Mesothelial cell of epicardium (in vitro differentiated cells): ENCODE measurements at regions not wholly inside any gene's neighbourhood (a gene's known extent, or its start where the extent isn't known, plus 50 kb on each side); places are given as distances from the start of the nearest gene placed in this dataset.

Source experiments
- DNase-seq, 2 experiments: peaks; one replicate each; pipeline ENCODE4 v3.0.0; 2021; ENCODE audit warnings: low spot score in 2 of 2; ENCODE audit not compliant: unreplicated experiment in 2 of 2
- H3K27ac Mint-ChIP-seq: 2 replicates; pipeline ENCODE4 v1.8.0; 2021; ENCODE audit warnings: mixed read lengths
- H3K27me3 Mint-ChIP-seq: 2 replicates; pipeline ENCODE4 v1.8.0; 2021; ENCODE audit warnings: low read depth, mixed read lengths
- H3K36me3 Mint-ChIP-seq: 2 replicates; pipeline ENCODE4 v1.8.0; 2021; ENCODE audit warnings: mixed read lengths
- H3K4me1 Mint-ChIP-seq: 2 replicates; pipeline ENCODE4 v1.8.0; 2021; ENCODE audit warnings: mixed read lengths
- H3K4me3 Mint-ChIP-seq: 2 replicates; pipeline ENCODE4 v1.8.0; 2021; ENCODE audit warnings: mild to moderate bottlenecking, moderate library complexity, mixed read lengths
- H3K9me3 Mint-ChIP-seq: 2 replicates; pipeline ENCODE4 v1.8.0; 2021; ENCODE audit warnings: mixed read lengths
- TF ChIP-seq, protein P1 (sequence below): fragments of 200-600 bp; sonication (generic); IDR thresholded peaks from one replicate; pipeline ENCODE4 v1.5.0; 2021; ENCODE audit warnings: antibody characterized with exemption; ENCODE audit not compliant: unreplicated experiment

DNA sequence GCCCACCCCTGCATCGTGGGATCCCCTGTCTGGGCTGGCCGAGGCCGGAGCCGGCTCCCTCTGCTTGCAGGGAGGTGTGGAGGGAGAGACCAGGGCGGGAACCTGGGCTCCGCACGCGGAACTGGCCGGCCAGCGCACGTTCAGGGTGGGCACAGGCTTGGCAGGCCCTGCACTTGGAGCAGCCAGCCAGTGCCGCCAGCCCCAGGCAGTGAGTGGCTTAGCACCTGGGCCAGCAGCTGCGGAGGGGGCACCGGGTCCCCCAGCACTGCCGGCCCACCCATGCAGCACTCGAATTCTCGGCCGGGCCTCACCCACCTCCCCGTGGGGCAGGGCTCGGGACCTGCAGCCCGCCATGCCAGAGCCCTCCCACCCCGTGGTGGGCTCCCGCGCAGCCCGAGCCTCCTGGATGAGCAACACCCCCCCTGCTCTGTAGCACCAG is 422.6 kb downstream of the AMY1C start:
- DNase-seq: no peak
- Mint-ChIP-seq H3K27ac (no peak overlapping the region), H3K9me3 (peaks cover 29% of the 10 kb centered on the region), H3K4me3 (no peak overlapping the region), H3K4me1 (no peaks in the 10 kb centered on the region), H3K27me3 (no peaks in the 10 kb centered on the region), H3K36me3 (no peaks in the 10 kb centered on the region)
- TF ChIP-seq, protein P1, sequence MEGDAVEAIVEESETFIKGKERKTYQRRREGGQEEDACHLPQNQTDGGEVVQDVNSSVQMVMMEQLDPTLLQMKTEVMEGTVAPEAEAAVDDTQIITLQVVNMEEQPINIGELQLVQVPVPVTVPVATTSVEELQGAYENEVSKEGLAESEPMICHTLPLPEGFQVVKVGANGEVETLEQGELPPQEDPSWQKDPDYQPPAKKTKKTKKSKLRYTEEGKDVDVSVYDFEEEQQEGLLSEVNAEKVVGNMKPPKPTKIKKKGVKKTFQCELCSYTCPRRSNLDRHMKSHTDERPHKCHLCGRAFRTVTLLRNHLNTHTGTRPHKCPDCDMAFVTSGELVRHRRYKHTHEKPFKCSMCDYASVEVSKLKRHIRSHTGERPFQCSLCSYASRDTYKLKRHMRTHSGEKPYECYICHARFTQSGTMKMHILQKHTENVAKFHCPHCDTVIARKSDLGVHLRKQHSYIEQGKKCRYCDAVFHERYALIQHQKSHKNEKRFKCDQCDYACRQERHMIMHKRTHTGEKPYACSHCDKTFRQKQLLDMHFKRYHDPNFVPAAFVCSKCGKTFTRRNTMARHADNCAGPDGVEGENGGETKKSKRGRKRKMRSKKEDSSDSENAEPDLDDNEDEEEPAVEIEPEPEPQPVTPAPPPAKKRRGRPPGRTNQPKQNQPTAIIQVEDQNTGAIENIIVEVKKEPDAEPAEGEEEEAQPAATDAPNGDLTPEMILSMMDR: no peak

DNA sequence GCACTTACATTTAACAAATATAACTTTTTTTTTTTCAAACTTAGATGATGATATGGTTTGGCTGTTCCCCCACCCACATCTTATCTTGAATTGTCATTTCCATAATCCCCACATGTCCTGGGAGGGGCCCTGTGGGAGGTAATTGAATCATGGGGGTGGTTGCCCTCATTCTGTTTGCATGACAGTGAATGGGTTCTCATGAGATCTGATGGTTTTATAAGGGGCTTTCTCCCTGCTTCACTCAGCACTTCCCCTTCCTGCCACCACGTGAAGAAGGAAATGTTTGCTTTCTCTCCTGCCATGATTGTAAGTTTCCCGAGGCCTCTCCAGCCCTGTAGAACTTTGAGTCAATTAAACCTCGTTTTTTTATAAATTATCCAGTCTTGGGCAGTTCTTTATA is 432.6 kb downstream of the AMY1C start:
- Mint-ChIP-seq H3K9me3 (no peaks in the 10 kb centered on the region), H3K36me3 (no peaks in the 10 kb centered on the region), H3K4me3 (no peak overlapping the region), H3K27ac (no peak overlapping the region), H3K27me3 (no peaks in the 10 kb centered on the region), H3K4me1 (no peaks in the 10 kb centered on the region)
- TF ChIP-seq, protein P1: no peak
- DNase-seq: no peak

DNA sequence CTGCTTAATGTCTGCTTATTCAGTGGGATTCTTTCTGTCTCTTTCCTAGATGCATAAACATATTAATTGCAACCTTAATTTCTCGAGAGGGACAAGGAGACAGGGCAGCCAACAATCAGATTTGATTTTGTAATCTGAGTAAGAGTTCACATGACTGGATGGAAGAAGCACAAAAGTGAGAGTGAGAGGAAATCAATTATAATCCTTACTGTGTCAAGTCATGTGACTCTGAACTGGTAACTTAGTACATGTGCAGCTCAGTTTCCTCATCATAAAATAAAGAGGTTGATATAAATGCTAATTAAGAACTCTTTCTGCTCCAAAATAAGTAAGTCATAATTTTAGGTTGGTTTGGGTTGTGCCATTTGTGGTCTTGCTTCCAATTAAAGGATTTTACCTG is 439.5 kb downstream of the AMY1C start:
- TF ChIP-seq, protein P1: no peak
- no peak for DNase-seq
- H3K4me1 Mint-ChIP-seq: peaks cover 3% of the 10 kb centered on the region
- no peak overlapping the region for H3K4me3 Mint-ChIP-seq
- H3K27me3 Mint-ChIP-seq: no peaks in the 10 kb centered on the region
- H3K9me3 Mint-ChIP-seq: no peaks in the 10 kb centered on the region
- no peaks in the 10 kb centered on the region for H3K36me3 Mint-ChIP-seq
- no peak overlapping the region for H3K27ac Mint-ChIP-seq

DNA sequence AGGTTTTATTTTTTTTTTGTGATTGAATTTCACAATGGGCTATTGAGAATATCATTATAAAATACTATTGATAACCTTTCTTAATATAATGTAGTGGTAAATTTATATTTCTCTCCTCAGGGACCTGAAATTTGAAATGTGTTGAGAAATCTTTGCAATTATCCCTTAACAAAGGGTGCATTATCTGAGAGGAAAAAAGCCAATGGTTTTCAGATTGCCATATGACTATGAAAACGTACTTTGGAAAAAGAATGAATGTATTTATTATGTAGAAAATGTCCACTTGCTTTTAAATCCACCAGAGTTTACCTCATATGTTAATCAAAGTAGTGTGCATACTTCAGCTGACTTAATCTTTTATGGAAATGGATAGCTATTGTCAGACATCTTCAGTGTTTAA is 441.1 kb downstream of the AMY1C start:
- DNase-seq: no peak
- H3K36me3 Mint-ChIP-seq: no peaks in the 10 kb centered on the region
- peaks cover 3% of the 10 kb centered on the region for H3K4me1 Mint-ChIP-seq
- no peak overlapping the region for H3K27ac Mint-ChIP-seq
- H3K27me3 Mint-ChIP-seq: no peaks in the 10 kb centered on the region
- H3K9me3 Mint-ChIP-seq: no peaks in the 10 kb centered on the region
- TF ChIP-seq, protein P1: no peak
- H3K4me3 Mint-ChIP-seq: no peak overlapping the region

DNA sequence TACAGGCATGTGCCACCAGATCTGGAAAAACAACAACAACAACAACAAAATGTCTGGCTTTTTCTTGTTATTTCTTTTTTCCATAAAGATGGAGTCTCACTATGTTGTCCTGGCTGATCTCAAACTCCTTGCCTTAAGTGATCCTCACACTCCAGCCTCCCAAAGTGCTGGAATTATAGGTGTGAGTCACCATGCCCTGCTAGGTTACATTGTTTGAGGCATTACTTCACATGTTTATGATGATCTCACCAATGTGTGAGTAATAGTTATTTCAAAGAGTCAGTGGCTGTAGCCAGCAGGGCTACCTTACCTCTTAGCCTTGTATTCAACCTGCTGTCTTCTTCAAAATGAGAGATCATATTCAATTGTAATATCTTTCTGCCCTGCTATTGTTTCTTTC is 445.7 kb downstream of the AMY1C start:
- H3K4me3 Mint-ChIP-seq: no peak overlapping the region
- peaks cover 5% of the 10 kb centered on the region for H3K9me3 Mint-ChIP-seq
- H3K4me1 Mint-ChIP-seq: peaks cover 3% of the 10 kb centered on the region
- DNase-seq: no peak
- H3K27me3 Mint-ChIP-seq: no peaks in the 10 kb centered on the region
- TF ChIP-seq, protein P1: no peak
- no peaks in the 10 kb centered on the region for H3K36me3 Mint-ChIP-seq
- no peak overlapping the region for H3K27ac Mint-ChIP-seq

DNA sequence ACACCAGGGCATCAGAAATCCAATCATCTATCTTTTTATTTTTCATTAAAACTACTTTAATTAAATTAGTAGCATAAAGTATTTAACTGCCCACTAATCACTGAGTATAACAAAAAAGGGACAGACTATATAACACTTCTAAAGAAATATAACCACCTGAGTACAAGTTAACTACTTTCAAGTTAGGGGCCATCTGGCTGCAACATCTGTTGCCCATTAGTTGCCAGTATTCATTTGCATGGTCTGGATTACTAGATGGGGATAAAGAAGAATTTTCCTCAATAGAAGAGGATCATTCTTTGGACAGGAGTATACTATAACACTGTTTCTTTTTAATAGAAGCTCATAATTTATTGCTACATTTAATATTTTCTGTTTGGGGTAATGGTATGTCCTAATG is 446.4 kb downstream of the AMY1C start:
- Mint-ChIP-seq H3K4me1 (peaks cover 3% of the 10 kb centered on the region), H3K9me3 (peaks cover 9% of the 10 kb centered on the region), H3K4me3 (no peak overlapping the region), H3K36me3 (no peaks in the 10 kb centered on the region), H3K27ac (no peak overlapping the region), H3K27me3 (no peaks in the 10 kb centered on the region)
- DNase-seq: no peak
- TF ChIP-seq, protein P1: no peak
